H1 (cell line): ENCODE measurements at regions not wholly inside any gene's neighbourhood (a gene's known extent, or its start where the extent isn't known, plus 50 kb on each side); places are given as distances from the start of the nearest gene placed in this dataset.

Experiments
- CTCF ChIA-PET: fragments of 300-600 bp; sonication (Branson Sonifier 250); formaldehyde crosslinking; loops from one replicate; lab custom pipeline; 2021; ENCODE audit not compliant: partially characterized antibody; lab: Charles Lee
- POLR2A ChIA-PET: fragments of 300-600 bp; sonication (Branson Sonifier 250); formaldehyde crosslinking; loops from one replicate; lab custom pipeline; 2021; ENCODE audit warnings: inconsistent platforms; ENCODE audit not compliant: partially characterized antibody; lab: Charles Lee
- DNase-seq, 2 experiments: peaks; one replicate each; pipeline versions ENCODE4 v3.0.0 to v3.0.0-alpha.2; 2010 to 2022; ENCODE audit warnings: low spot score in 2 of 2, low read depth in 1 of 2, mixed read lengths in 1 of 2
- FAIRE-seq: peaks from 2 replicates; lab custom pipeline; 2011; peaks lifted over from hg19 to GRCh38; lab: Jason Lieb, UNC
- H2AFZ ChIP-seq: 2 replicates; pipeline ENCODE4 v1.8.1; 2012; ENCODE audit warnings: low read length, inconsistent platforms
- H2AK5ac ChIP-seq: 2 replicates; pipeline ENCODE4 v1.6.1; 2013; ENCODE audit warnings: low read depth, low read length
- H2BK120ac ChIP-seq: replicated peaks from 2 replicates; pipeline ENCODE3; 2013; ENCODE audit warnings: low read depth, low read length, inconsistent platforms
- H2BK12ac ChIP-seq: 2 replicates; pipeline ENCODE4 v1.6.1; 2013; ENCODE audit warnings: low read depth, low read length
- H2BK15ac ChIP-seq: 2 replicates; pipeline ENCODE4 v1.6.1; 2013; ENCODE audit warnings: low read length
- H2BK20ac ChIP-seq: 2 replicates; pipeline ENCODE4 v1.6.1; 2013; ENCODE audit warnings: low read length
- H2BK5ac ChIP-seq: 2 replicates; pipeline ENCODE4 v1.6.1; 2013; ENCODE audit warnings: low read depth, low read length
- H3K14ac ChIP-seq: 2 replicates; pipeline ENCODE4 v1.6.1; 2013; ENCODE audit warnings: inconsistent platforms; ENCODE audit not compliant: insufficient read length
- H3K18ac ChIP-seq: 2 replicates; pipeline ENCODE4 v1.6.1; 2013; ENCODE audit warnings: low read length; ENCODE audit errors: extremely low read depth
- H3K23ac ChIP-seq: 2 replicates; pipeline ENCODE4 v1.6.1; 2013; ENCODE audit warnings: inconsistent platforms; ENCODE audit not compliant: insufficient read length
- H3K23me2 ChIP-seq: 2 replicates; pipeline ENCODE4 v1.6.1; 2013; ENCODE audit warnings: low read depth, low read length
- H3K27ac ChIP-seq: 2 replicates; pipeline ENCODE4 v1.6.1; 2011; ENCODE audit warnings: low read depth, low read length, inconsistent platforms
- H3K27me3 ChIP-seq, 4 experiments: replicated peaks in 1 of 4; 1 replicate in 1 of 4; 2 replicates in 3 of 4; pipeline versions ENCODE4 v1.6.1 to v1.8.1; 2011 to 2013; ENCODE audit warnings: low read length in 3 of 4, mild to moderate bottlenecking in 3 of 4, inconsistent platforms in 2 of 4, mixed read lengths in 2 of 4, moderate library complexity in 1 of 4; ENCODE audit not compliant: control insufficient read depth in 3 of 4, insufficient read depth in 3 of 4; ENCODE audit errors: extremely low read depth in 1 of 4
- H3K36me3 ChIP-seq, 4 experiments: 2 replicates each; pipeline versions ENCODE4 v1.6.1 to v1.8.1; 2011 to 2013; ENCODE audit warnings: mild to moderate bottlenecking in 4 of 4, low read length in 3 of 4, moderate library complexity in 2 of 4, control low read depth in 1 of 4, inconsistent platforms in 1 of 4; ENCODE audit not compliant: insufficient read depth in 4 of 4, control insufficient read depth in 2 of 4
- H3K4ac ChIP-seq: replicated peaks from 2 replicates; pipeline ENCODE3; 2013; ENCODE audit warnings: low read length, low read depth, mixed read lengths, inconsistent platforms; ENCODE audit not compliant: insufficient read length
- H3K4me1 ChIP-seq, 4 experiments: replicated peaks in 1 of 4; 1 replicate in 1 of 4; 2 replicates in 3 of 4; pipeline versions ENCODE4 v1.6.1 to v1.8.1; 2011 to 2013; ENCODE audit warnings: low read length in 3 of 4, inconsistent platforms in 2 of 4, mixed read lengths in 1 of 4; ENCODE audit not compliant: insufficient read depth in 4 of 4, control insufficient read depth in 3 of 4
- H3K4me2 ChIP-seq, 2 experiments: 2 replicates each; pipeline versions ENCODE4 v1.6.1 to v1.8.1; 2011 to 2013; ENCODE audit warnings: low read depth in 2 of 2, low read length in 2 of 2, control low read depth in 1 of 2, inconsistent platforms in 1 of 2, mild to moderate bottlenecking in 1 of 2; ENCODE audit not compliant: insufficient read depth in 1 of 2
- H3K4me3 ChIP-seq, 4 experiments: fragments of 200-600, 300-600 bp in 1 of 4; sonication (generic), shearing (Covaris generic), sonication (Bioruptor Twin) in 1 of 4; 2 replicates each; pipeline versions ENCODE4 v1.5.1 to v1.8.1; 2011 to 2016; ENCODE audit warnings: low read length in 4 of 4, low read depth in 3 of 4, control low read depth in 2 of 4, inconsistent platforms in 2 of 4, mild to moderate bottlenecking in 2 of 4, mixed read lengths in 1 of 4, moderate library complexity in 1 of 4; ENCODE audit not compliant: insufficient read depth in 2 of 4; ENCODE audit errors: extremely low read depth in 1 of 4
- H3K56ac ChIP-seq: replicated peaks from 2 replicates; pipeline ENCODE3; 2013; ENCODE audit warnings: low read depth, mild to moderate bottlenecking, mixed read lengths, low read length, inconsistent platforms; ENCODE audit not compliant: insufficient read length
- H3K79me1 ChIP-seq: 2 replicates; pipeline ENCODE4 v1.6.1; 2013; ENCODE audit warnings: low read depth, low read length, control low read depth
- H3K79me2 ChIP-seq, 2 experiments: 2 replicates each; pipeline versions ENCODE4 v1.6.1 to v1.8.1; 2012 to 2013; ENCODE audit warnings: low read length in 2 of 2, mild to moderate bottlenecking in 2 of 2, inconsistent platforms in 1 of 2; ENCODE audit not compliant: insufficient read depth in 2 of 2, control insufficient read depth in 1 of 2
- H3K9ac ChIP-seq, 4 experiments: replicated peaks in 1 of 4; 1 replicate in 1 of 4; 2 replicates in 3 of 4; pipeline versions ENCODE4 v1.6.1 to v1.8.1; 2011 to 2013; ENCODE audit warnings: low read depth in 3 of 4, low read length in 3 of 4, control low read depth in 2 of 4, mild to moderate bottlenecking in 2 of 4, moderate library complexity in 2 of 4, inconsistent platforms in 1 of 4; ENCODE audit errors: extremely low read depth in 1 of 4
- H3K9me3 ChIP-seq, 2 experiments: 2 replicates each; pipeline versions ENCODE4 v1.6.1 to v1.8.1; 2012 to 2013; ENCODE audit warnings: mild to moderate bottlenecking in 2 of 2, moderate library complexity in 2 of 2, control low read depth in 1 of 2, inconsistent platforms in 1 of 2, low read depth in 1 of 2, low read length in 1 of 2, mixed read lengths in 1 of 2; ENCODE audit not compliant: insufficient read depth in 2 of 2
- H4K20me1 ChIP-seq, 2 experiments: replicated peaks in 1 of 2; 2 replicates each; pipeline versions ENCODE3 to v1.8.1; 2011 to 2013; ENCODE audit warnings: inconsistent platforms in 2 of 2, low read length in 2 of 2, mild to moderate bottlenecking in 1 of 2; ENCODE audit not compliant: insufficient read depth in 2 of 2, control insufficient read depth in 1 of 2
- H4K5ac ChIP-seq: 2 replicates; pipeline ENCODE4 v1.6.1; 2013; ENCODE audit warnings: low read length, low read depth, mixed read lengths, inconsistent platforms; ENCODE audit not compliant: insufficient read length
- H4K8ac ChIP-seq: 2 replicates; pipeline ENCODE4 v1.8.0; 2013; ENCODE audit warnings: mild to moderate bottlenecking, moderate library complexity, low read length, inconsistent platforms; ENCODE audit not compliant: insufficient read depth; ENCODE audit errors: extremely low read depth
- H4K91ac ChIP-seq: replicated peaks from 2 replicates; pipeline ENCODE3; 2013; ENCODE audit warnings: low read length, mixed read lengths, inconsistent platforms; ENCODE audit not compliant: insufficient read length
- NRF1 ChIP-seq: IDR thresholded peaks from 2 replicates; pipeline ENCODE4 v1.6.1; 2011; ENCODE audit warnings: mild to moderate bottlenecking, low read depth, low read length, improper control_type of control experiment
- WGBS, 2 experiments: shearing (Covaris generic) in 1 of 2; methylation state at CpG; one replicate each; pipeline versions ENCODE4 v1.1.6 to v1.1.7; 2013 to 2015; ENCODE audit warnings: low lambda C conversion rate in 2 of 2, mixed read lengths in 2 of 2, inconsistent platforms in 1 of 2, low coverage in 1 of 2, missing lambda C conversion rate in 1 of 2; ENCODE audit not compliant: insufficient replicate concordance in 2 of 2, insufficient coverage in 1 of 2, insufficient read length in 1 of 2; ENCODE audit errors: extremely low coverage in 1 of 2, missing lambda C conversion rate in 1 of 2; 5-methylcytosine and 5-hydroxymethylcytosine counted together

DNA sequence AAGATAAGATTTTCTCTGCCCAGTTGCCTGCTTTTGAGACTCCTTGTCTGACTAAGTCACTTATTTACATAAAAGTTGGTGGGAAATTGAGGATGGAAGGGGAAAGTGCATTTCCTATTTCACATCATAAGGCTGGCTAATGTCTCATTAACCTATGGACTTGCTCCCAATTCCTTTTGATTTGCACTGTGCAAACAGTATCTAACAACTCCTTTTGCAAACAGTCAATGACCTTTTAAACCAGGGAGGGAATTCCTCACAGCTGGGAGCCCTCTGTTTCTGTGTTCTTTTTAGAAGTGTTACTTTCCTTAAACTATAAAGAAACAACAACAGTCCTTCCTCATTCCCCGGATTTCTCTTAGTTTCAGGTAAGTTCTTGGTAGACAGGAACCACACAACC is 272.8 kb downstream of the RND3 start:
- H3K9ac ChIP-seq: no peak overlapping the region
- H3K27me3 ChIP-seq: no peaks in the 10 kb centered on the region
- H4K91ac ChIP-seq: no peak overlapping the region
- no peaks in the 10 kb centered on the region for H3K23me2 ChIP-seq
- H3K23ac ChIP-seq: no peak overlapping the region
- CTCF ChIA-PET: no interaction called here
- no peak overlapping the region for H4K5ac ChIP-seq
- DNase-seq (no peak), FAIRE-seq (no peak)
- no peaks in the 10 kb centered on the region for H3K36me3 ChIP-seq
- H3K4ac ChIP-seq: no peak overlapping the region
- 40% methylated on average over 1 of the region's 1 CpG; no CpG with 5 or more reads in 1 of the 2 experiments for WGBS, 2 experiments
- no peak overlapping the region for H3K56ac ChIP-seq
- H3K4me1 ChIP-seq: 0 out of 7 replicates have a peak, but pooled peaks cover 0 to 2% (median 0%) of the 10 kb centered on the region in 4 experiments
- no peak overlapping the region for H3K27ac ChIP-seq
- no peak overlapping the region for H2BK120ac ChIP-seq
- H3K4me2 ChIP-seq: 0 out of 4 replicates have a peak overlapping the region, but pooled peaks of 1 of the 2 experiments have one; percentile 11
- no peaks in the 10 kb centered on the region for H3K79me1 ChIP-seq
- no peaks in the 10 kb centered on the region for H4K20me1 ChIP-seq
- no peaks in the 10 kb centered on the region for H3K9me3 ChIP-seq
- H2BK5ac ChIP-seq: no peak overlapping the region
- H2BK15ac ChIP-seq: no peak overlapping the region
- no peak overlapping the region for H2AK5ac ChIP-seq
- no peak overlapping the region for H3K18ac ChIP-seq
- no peak overlapping the region for H4K8ac ChIP-seq
- no peak overlapping the region for H2BK12ac ChIP-seq
- no peak overlapping the region for H3K4me3 ChIP-seq
- no peak overlapping the region for H2BK20ac ChIP-seq
- no peak overlapping the region for H2AFZ ChIP-seq
- no peaks in the 10 kb centered on the region for H3K79me2 ChIP-seq
- no peak for TF ChIP-seq NRF1
- no peak overlapping the region for H3K14ac ChIP-seq
- POLR2A ChIA-PET: no interaction called here
